ENCODE measurements at regions not wholly inside any gene's neighbourhood (a gene's known extent, or its start where the extent isn't known, plus 50 kb on each side); places are given as distances from the start of the nearest gene placed in this dataset.

- H3K4me3 ChIP-seq (ENCODE audit: low read depth, low read length), result no peak overlapping the region
- DNase-seq (ENCODE audit: low read depth), result no peak
- in situ Hi-C loops (cut with HindIII; ENCODE audit: low sequenced_read_pairs), result no loop called here
- no peak for TF ChIP-seq CTCF (IDR thresholded peaks at IDR 0.05; ENCODE audit: low read depth, low read length, missing control alignments)
Measured at GRCh38 chr1:223462047-223462630, 68.9 kb downstream of the CCDC185 start.

- no peak for DNase-seq (ENCODE audit: low read depth)
- no peak overlapping the region for H3K4me3 ChIP-seq (ENCODE audit: low read depth, low read length)
- in situ Hi-C loops (cut with HindIII; ENCODE audit: low sequenced_read_pairs), result no loop called here
- TF ChIP-seq CTCF (IDR thresholded peaks at IDR 0.05; ENCODE audit: low read depth, low read length, missing control alignments), result no peak
Measured at GRCh38 chr1:223462866-223463404, 69.7 kb downstream of the CCDC185 start.

- no peak for TF ChIP-seq CTCF (IDR thresholded peaks at IDR 0.05; ENCODE audit: low read depth, low read length, missing control alignments)
- in situ Hi-C loops (cut with HindIII; ENCODE audit: low sequenced_read_pairs), result no loop called here
- no peak for DNase-seq (ENCODE audit: low read depth)
- no peak overlapping the region for H3K4me3 ChIP-seq (ENCODE audit: low read depth, low read length)
Measured at GRCh38 chr1:223466151-223466550, 72.9 kb downstream of the CCDC185 start.

GRCh38 chr1:223471566-223471965, 78.4 kb downstream of the CCDC185 start:
- in situ Hi-C loops (cut with HindIII; ENCODE audit: low sequenced_read_pairs), result no loop called here
- no peak for TF ChIP-seq CTCF (IDR thresholded peaks at IDR 0.05; ENCODE audit: low read depth, low read length, missing control alignments)
- H3K4me3 ChIP-seq (ENCODE audit: low read depth, low read length), result no peak overlapping the region
- no peak for DNase-seq (ENCODE audit: low read depth)

GRCh38 chr1:223472057-223472456, 78.8 kb downstream of the CCDC185 start:
- no peak overlapping the region for H3K4me3 ChIP-seq (ENCODE audit: low read depth, low read length)
- DNase-seq (ENCODE audit: low read depth), result no peak
- in situ Hi-C loops (cut with HindIII; ENCODE audit: low sequenced_read_pairs), result no loop called here
- TF ChIP-seq CTCF (IDR thresholded peaks at IDR 0.05; ENCODE audit: low read depth, low read length, missing control alignments), result no peak

- in situ Hi-C loops (cut with HindIII; ENCODE audit: low sequenced_read_pairs), result no loop called here
- H3K4me3 ChIP-seq (ENCODE audit: low read depth, low read length), result no peak overlapping the region
- no peak for DNase-seq (ENCODE audit: low read depth)
- no peak for TF ChIP-seq CTCF (IDR thresholded peaks at IDR 0.05; ENCODE audit: low read depth, low read length, missing control alignments)
Measured at GRCh38 chr1:223473601-223474344, 80.6 kb downstream of the CCDC185 start.

Measured in astrocyte of the cerebellum (primary cell).